ENCODE measurements at regions not wholly inside any gene's neighbourhood (a gene's known extent, or its start where the extent isn't known, plus 50 kb on each side); places are given as distances from the start of the nearest gene placed in this dataset.
"Not testable (repeated sequence)": the region's sequence is repeated elsewhere in the genome, so short reads cannot be mapped to it uniquely, and the experiment has no call there.

DNA sequence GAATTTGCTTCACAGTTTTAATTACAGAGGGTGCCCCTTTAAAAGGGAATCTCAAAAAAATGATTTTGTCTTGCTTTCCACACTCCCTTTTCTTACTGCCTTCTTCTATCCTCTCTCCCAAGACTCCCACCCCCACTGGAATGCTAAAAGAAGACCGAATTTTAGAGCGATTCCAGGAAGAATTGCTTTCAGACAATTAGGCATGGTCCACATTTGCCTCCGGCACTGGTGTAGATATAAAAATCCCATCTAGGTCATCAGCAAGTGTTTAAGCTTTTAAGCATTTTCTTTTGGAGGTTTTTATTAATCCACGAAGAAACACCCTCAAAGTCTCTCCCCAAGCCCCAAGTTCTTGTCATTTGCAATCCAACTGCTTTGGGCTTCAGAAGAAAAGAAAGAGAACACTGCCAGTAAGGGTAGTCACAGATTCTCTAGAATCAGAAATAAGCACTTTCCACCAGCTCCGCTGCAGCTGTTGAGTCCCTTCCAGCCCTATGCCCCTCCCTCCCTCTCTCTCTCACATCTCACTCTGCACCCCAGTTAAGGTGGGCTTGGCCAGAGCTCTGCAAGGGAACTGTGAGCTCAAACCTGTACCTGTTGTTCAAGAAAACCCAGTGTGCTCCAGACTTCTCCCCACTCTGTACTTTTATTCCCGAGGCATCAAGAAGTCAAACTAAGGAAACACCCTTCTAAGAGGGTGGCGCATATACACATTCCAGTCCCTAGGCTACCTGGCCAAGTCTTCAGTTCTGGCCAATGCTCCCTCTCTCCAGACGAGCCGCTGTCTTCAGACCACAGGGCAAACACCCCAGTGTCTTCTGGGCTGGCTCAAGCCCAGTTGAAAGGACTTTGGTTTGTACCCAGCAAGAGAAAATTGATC, 170.2 kb downstream of the RGS9 start:
- Mint-ChIP-seq H3K36me3 (ENCODE audit: low read depth) (peaks cover 3% of the 10 kb centered on the region), H3K4me1 (peaks cover 10% of the 10 kb centered on the region), H3K27me3 (ENCODE audit: low read depth) (no peaks in the 10 kb centered on the region), H3K4me3 (no peak overlapping the region), H3K9me3 (peaks cover 6% of the 10 kb centered on the region), H3K27ac (ENCODE audit: unreplicated experiment) (no peak overlapping the region)
- no peak for DNase-seq (ENCODE audit: low read depth, low spot score)
- TF ChIP-seq, protein P1, sequence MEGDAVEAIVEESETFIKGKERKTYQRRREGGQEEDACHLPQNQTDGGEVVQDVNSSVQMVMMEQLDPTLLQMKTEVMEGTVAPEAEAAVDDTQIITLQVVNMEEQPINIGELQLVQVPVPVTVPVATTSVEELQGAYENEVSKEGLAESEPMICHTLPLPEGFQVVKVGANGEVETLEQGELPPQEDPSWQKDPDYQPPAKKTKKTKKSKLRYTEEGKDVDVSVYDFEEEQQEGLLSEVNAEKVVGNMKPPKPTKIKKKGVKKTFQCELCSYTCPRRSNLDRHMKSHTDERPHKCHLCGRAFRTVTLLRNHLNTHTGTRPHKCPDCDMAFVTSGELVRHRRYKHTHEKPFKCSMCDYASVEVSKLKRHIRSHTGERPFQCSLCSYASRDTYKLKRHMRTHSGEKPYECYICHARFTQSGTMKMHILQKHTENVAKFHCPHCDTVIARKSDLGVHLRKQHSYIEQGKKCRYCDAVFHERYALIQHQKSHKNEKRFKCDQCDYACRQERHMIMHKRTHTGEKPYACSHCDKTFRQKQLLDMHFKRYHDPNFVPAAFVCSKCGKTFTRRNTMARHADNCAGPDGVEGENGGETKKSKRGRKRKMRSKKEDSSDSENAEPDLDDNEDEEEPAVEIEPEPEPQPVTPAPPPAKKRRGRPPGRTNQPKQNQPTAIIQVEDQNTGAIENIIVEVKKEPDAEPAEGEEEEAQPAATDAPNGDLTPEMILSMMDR (conservative IDR thresholded peaks at IDR 0.05) = no peak

DNA sequence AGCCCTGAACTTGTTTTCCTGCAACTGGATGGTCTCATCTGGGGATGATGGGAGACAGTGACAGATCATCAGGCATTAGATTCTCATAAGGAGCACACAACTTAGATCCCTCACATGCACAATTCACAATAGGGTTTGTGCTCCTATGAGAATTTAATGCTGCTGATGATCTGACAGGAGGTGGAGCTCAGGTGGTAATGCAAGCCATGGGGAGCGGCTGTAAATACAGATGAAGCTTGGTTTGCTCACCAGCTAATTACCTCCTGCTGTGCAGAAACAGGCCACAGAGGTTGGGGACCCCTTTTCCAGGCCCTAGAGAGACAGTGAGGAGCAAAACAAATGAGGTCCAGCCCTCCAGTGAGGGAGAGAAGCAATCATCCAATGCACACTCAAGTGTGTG, 168.6 kb downstream of the RGS9 start:
- TF ChIP-seq, protein P1 (conservative IDR thresholded peaks at IDR 0.05) = no peak

DNA sequence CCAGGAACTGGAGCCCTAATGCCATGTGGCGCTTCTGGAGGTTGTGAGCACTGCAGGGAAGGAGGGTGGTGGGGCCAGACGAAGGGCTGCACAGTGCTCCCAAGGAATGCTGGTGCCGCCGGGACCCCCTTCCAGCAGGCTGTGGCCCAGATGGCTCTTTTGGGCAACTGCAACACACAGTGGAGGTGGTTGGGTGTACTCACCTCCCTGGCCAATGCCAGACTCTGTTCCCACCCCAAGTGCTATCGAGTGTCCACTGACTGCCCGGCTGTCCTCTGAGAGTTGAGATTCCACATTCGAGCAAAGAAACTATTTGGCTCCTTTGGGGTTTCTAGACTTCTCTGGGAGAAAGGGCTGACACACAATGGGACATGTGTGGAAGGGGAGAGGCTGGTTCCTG, 167.9 kb downstream of the RGS9 start:
- no peak for DNase-seq (ENCODE audit: low read depth, low spot score)
- Mint-ChIP-seq H3K27ac (ENCODE audit: unreplicated experiment) (no peak overlapping the region), H3K4me3 (no peak overlapping the region), H3K4me1 (peaks cover 10% of the 10 kb centered on the region), H3K36me3 (ENCODE audit: low read depth) (peaks cover 3% of the 10 kb centered on the region), H3K27me3 (ENCODE audit: low read depth) (no peaks in the 10 kb centered on the region), H3K9me3 (peaks cover 6% of the 10 kb centered on the region)
- TF ChIP-seq, protein P1 (conservative IDR thresholded peaks at IDR 0.05) = no peak

More for the DNA sequence above, 168.6 kb downstream of the RGS9 start:
- H3K4me3 Mint-ChIP-seq = no peak overlapping the region
- no peak for DNase-seq (ENCODE audit: low read depth, low spot score)
- no peak overlapping the region for H3K27ac Mint-ChIP-seq (ENCODE audit: unreplicated experiment)
- H3K36me3 Mint-ChIP-seq (ENCODE audit: low read depth) = peaks cover 3% of the 10 kb centered on the region
- H3K27me3 Mint-ChIP-seq (ENCODE audit: low read depth) = no peaks in the 10 kb centered on the region
- H3K4me1 Mint-ChIP-seq = peaks cover 10% of the 10 kb centered on the region
- peaks cover 6% of the 10 kb centered on the region for H3K9me3 Mint-ChIP-seq

DNA sequence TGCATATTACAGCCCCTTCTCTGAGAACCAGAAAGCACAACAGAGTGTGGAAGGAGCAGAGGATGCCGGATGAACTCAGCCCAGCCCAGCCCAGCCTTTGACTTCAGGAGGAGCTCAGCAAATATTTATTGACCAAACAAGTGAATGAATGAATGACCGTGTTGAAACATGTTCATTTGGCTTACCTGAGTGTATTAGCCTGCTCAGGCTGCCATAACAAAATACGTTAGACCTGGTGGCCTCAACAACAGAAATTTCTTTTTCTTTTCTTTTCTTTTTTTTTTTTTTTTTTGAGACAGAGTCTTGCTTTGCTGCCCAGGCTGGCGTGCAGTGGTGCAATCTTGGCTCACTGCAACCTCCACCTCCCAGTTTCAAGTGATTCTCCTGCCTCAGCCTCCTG, 164.7 kb downstream of the RGS9 start:
- H3K4me3 Mint-ChIP-seq; H3K4me1 Mint-ChIP-seq; H3K27me3 Mint-ChIP-seq (ENCODE audit: low read depth); H3K27ac Mint-ChIP-seq (ENCODE audit: unreplicated experiment); H3K36me3 Mint-ChIP-seq (ENCODE audit: low read depth); DNase-seq (ENCODE audit: low read depth, low spot score); H3K9me3 Mint-ChIP-seq: not testable (repeated sequence)

DNA sequence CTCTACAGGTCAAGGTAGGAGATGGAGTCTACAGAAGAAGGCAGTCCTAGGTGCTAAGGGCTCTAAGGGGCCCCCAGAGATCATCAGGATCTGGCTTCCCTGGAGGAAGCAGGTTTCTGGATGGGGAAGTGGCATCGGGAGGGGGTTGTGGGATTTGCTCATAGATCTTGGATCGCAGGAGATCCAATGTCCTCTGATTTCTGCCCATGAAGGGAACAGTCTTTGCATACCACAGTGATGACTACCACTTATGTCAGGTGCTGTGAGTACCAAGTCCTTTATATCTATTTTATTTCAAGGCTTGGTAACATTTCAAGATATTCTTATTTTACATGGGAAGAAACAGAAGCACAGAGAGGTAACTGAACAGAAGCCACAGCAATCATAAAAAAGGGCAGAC, 164.0 kb downstream of the RGS9 start:
- H3K27ac Mint-ChIP-seq (ENCODE audit: unreplicated experiment) = no peak overlapping the region
- no peak for DNase-seq (ENCODE audit: low read depth, low spot score)
- TF ChIP-seq, protein P1 (conservative IDR thresholded peaks at IDR 0.05) = no peak
- no peaks in the 10 kb centered on the region for H3K27me3 Mint-ChIP-seq (ENCODE audit: low read depth)
- H3K4me3 Mint-ChIP-seq = no peak overlapping the region
- H3K4me1 Mint-ChIP-seq = no peaks in the 10 kb centered on the region
- peaks cover 3% of the 10 kb centered on the region for H3K36me3 Mint-ChIP-seq (ENCODE audit: low read depth)
- H3K9me3 Mint-ChIP-seq = peaks cover 6% of the 10 kb centered on the region

DNA sequence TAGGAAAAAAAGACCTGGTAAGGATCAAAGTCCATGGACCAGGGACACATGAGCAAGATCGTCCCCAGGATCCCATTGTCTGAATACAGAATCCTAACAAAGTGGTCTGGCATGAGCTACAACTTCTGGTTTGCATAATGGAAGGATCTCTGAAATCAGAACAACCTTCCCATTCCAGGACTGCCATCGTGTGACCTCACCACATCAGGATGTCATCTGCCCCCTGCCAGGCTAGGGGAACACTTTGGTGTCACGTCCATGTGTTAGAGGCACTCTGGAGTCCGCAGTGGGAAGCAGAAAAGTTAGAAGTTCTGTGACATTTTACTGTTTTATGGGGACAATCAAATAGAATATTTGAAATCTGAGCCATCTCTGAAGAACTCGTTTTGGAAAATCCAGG, 160.7 kb downstream of the RGS9 start:
- TF ChIP-seq, protein P1 (conservative IDR thresholded peaks at IDR 0.05) = no peak
- no peak overlapping the region for H3K27ac Mint-ChIP-seq (ENCODE audit: unreplicated experiment)
- no peak overlapping the region for H3K4me3 Mint-ChIP-seq
- no peak for DNase-seq (ENCODE audit: low read depth, low spot score)
- H3K4me1 Mint-ChIP-seq = peaks cover 7% of the 10 kb centered on the region
- peaks cover 3% of the 10 kb centered on the region for H3K9me3 Mint-ChIP-seq
- peaks cover 2% of the 10 kb centered on the region for H3K36me3 Mint-ChIP-seq (ENCODE audit: low read depth)
- no peaks in the 10 kb centered on the region for H3K27me3 Mint-ChIP-seq (ENCODE audit: low read depth)

Data from neural crest cell (in vitro differentiated cells).